GM23248 (cell line): ENCODE measurements at regions not wholly inside any gene's neighbourhood (a gene's known extent, or its start where the extent isn't known, plus 50 kb on each side); places are given as distances from the start of the nearest gene placed in this dataset.

Experiments
- EZH2 ChIP-seq: fragments of 200-600 bp; sonication (generic); IDR thresholded peaks from 2 replicates; pipeline ENCODE4 v1.6.1; 2018; ENCODE audit warnings: antibody characterized with exemption, mild to moderate bottlenecking; ENCODE audit not compliant: insufficient read depth, poor library complexity, severe bottlenecking
- EZH2phosphoT487 ChIP-seq: fragments of 200-600 bp; sonication (generic); IDR thresholded peaks from 2 replicates; pipeline ENCODE4 v1.6.1; 2018; ENCODE audit warnings: antibody characterized with exemption, moderate library complexity, mild to moderate bottlenecking, low read depth; ENCODE audit not compliant: insufficient read depth

DNA sequence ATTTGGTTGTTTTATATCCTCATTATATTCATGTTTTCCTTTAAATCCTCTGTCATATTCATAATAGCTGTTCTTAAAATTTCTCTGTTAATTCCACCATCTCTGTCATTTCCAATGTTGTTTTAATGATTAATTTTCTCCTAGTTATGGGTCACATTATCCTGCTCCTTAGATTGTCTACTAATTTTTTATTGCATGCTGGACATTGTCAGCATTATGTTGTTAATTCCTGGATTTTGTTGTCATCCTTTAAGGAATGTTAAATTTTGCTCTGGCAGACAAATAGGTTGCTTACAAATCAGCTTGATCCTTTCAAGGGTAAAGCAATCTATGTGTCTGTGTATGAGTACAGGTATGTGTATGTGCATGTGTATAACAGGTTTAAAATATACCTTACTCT is 393.8 kb upstream of the POU3F1 start:
- no peak for TF ChIP-seq EZH2phosphoT487
- TF ChIP-seq EZH2: no peak
